Stomach smooth muscle (tissue), 2 donors: ENCODE measurements at regions not wholly inside any gene's neighbourhood (a gene's known extent, or its start where the extent isn't known, plus 50 kb on each side); places are given as distances from the start of the nearest gene placed in this dataset.

Experiments used
- H3K27ac ChIP-seq: one replicate; pipeline ENCODE4 v1.7.0; 2013; ENCODE audit warnings: mild to moderate bottlenecking, low read length, inconsistent platforms
- H3K27me3 ChIP-seq, 2 donors: one replicate each; pipeline ENCODE4 v1.7.0; 2013; ENCODE audit warnings: low read length in 2 of 2; ENCODE audit not compliant: insufficient read depth in 2 of 2, control insufficient read depth in 1 of 2
- H3K36me3 ChIP-seq, 2 donors: one replicate each; pipeline ENCODE4 v1.7.0; 2013; ENCODE audit warnings: low read length in 2 of 2; ENCODE audit not compliant: control insufficient read depth in 2 of 2, insufficient read depth in 2 of 2
- H3K4me1 ChIP-seq: one replicate; pipeline ENCODE4 v1.7.0; 2013; ENCODE audit warnings: low read length; ENCODE audit not compliant: control insufficient read depth, insufficient read depth
- H3K4me3 ChIP-seq, 2 donors: one replicate each; pipeline ENCODE4 v1.7.0; 2013; ENCODE audit warnings: low read length in 2 of 2
- H3K9ac ChIP-seq, 2 donors: one replicate each; pipeline ENCODE4 v1.7.0; 2013; ENCODE audit warnings: low read length in 2 of 2, mild to moderate bottlenecking in 1 of 2
- H3K9me3 ChIP-seq, 2 donors: one replicate each; pipeline ENCODE4 v1.7.0; 2013; ENCODE audit warnings: low read length in 2 of 2; ENCODE audit not compliant: control insufficient read depth in 2 of 2
- donor health status: healthy.
- donor health status: Pancreatic carcinoma.

DNA sequence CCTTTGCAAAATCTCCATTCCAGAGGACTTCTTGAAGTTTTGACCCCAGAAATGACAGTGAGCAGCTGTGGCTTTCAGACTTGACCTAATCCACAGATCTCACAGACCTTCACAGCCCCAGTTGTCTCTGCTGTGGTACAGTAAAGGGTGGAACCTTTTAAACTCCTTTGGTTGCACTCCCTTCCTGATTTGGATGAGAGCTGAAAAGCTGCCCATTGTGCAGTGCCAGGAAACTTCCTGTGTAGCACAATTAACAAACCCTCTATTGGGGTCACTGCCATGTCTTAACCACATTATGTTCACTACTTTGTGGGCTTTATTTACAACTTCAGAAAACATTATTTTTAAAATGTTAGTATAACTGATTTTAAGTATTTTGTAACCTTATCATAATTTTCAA is 56.7 kb upstream of the PCSK5 start:
- H3K9ac ChIP-seq, result no peak overlapping the region
- no peak overlapping the region for H3K27ac ChIP-seq
- no peaks in the 10 kb centered on the region for H3K36me3 ChIP-seq
- H3K4me3 ChIP-seq, result no peak overlapping the region
- H3K27me3 ChIP-seq, result no peaks in the 10 kb centered on the region
- no peaks in the 10 kb centered on the region for H3K9me3 ChIP-seq
- H3K4me1 ChIP-seq, result no peaks in the 10 kb centered on the region

DNA sequence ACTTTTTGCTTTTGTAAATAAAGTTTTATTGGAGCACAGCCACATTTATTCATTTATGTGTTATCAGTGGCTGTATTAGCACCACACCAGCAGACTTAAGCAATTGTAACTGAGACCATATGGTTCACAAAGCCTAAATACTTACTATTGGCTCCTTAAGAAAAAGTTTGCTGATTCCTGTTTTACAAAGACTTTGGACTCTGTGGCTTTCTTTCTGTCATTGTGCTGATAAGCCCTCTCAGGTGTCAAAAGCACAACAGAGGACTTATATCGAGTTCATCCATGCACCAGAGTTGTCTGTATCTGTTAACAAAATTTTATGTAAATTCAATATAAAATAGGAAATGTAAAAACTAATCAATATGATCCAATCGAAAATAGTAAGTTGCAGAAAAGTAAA is 55.6 kb upstream of the PCSK5 start:
- Histone ChIP-seq H3K4me1 (no peaks in the 10 kb centered on the region), H3K4me3 (no peak overlapping the region), H3K9me3 (no peaks in the 10 kb centered on the region), H3K36me3 (no peaks in the 10 kb centered on the region), H3K27me3 (no peaks in the 10 kb centered on the region), H3K27ac (no peak overlapping the region), H3K9ac (no peak overlapping the region)
